IPS-18a (cell line): ENCODE measurements at regions not wholly inside any gene's neighbourhood (a gene's known extent, or its start where the extent isn't known, plus 50 kb on each side); places are given as distances from the start of the nearest gene placed in this dataset.

ENCODE experiments used
- H3K27ac ChIP-seq: one replicate; pipeline ENCODE4 v1.5.1; 2013; ENCODE audit warnings: low read length
- H3K27me3 ChIP-seq: one replicate; pipeline ENCODE4 v1.6.1; 2013; ENCODE audit warnings: mild to moderate bottlenecking, low read length; ENCODE audit not compliant: control insufficient read depth, insufficient read depth
- H3K36me3 ChIP-seq: one replicate; pipeline ENCODE4 v1.6.1; 2013; ENCODE audit warnings: low read depth, low read length; ENCODE audit not compliant: control insufficient read depth
- H3K4me1 ChIP-seq: one replicate; pipeline ENCODE4 v1.6.1; 2013; ENCODE audit warnings: low read depth, low read length; ENCODE audit not compliant: control insufficient read depth
- H3K4me3 ChIP-seq: one replicate; pipeline ENCODE4 v1.5.1; 2013; ENCODE audit warnings: low read length
- H3K9ac ChIP-seq: one replicate; pipeline ENCODE4 v1.6.1; 2013; ENCODE audit warnings: mild to moderate bottlenecking, low read length, moderate library complexity
- H3K9me3 ChIP-seq: one replicate; pipeline ENCODE4 v1.6.1; 2013; ENCODE audit warnings: low read depth, low read length; ENCODE audit not compliant: control insufficient read depth

DNA sequence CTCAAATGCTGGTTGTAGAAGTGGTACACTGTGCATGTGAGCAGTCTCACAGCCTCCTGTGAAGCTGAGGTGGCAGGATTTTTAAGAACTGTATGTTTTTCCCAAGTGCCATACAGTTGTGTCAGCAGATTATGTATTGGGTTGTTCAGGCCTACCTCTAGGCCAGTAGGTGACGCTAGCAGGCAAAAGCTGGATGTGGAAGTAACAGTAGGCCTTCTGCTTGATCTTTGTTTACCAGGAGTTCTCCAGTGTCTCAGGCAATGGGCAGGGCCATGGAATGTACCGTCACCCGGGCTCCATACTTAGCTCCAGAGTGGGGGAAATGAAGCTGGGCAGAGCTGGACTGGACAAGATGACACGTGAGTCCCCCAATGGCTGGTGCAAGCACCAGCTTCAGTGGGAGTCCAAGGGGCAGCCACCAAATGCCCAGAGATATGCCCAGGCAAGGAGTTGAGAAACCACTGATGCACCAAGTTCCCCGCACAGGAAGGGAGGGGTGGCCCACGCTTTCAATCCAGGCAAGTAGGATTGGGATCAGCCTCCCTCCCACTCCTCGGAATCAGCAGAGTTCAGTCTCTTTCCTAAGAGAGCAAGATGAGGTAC, 289.7 kb downstream of the HTR1B start:
- Histone ChIP-seq H3K27me3 (no peaks in the 10 kb centered on the region), H3K9ac (no peak overlapping the region)

DNA sequence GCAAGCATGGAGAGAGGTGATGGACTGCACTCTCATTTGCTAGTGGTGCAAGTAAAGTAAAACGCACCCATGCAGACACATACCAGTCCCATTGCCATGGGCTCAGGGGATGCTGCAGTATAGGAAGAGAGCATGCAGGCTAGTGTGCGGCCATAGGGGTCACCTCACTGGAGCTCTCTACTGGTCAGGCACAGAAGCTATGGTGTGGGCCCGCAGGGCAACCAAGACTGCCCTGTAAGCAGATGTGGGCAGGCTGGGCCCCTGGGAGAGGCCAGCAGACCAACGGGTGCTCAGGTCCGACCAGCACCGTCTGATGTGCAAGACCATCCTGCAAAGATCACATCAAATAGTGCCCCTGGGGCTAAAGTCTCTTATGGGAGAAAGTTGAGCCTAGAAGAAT, 290.7 kb downstream of the HTR1B start:
- Histone ChIP-seq H3K27me3 (no peaks in the 10 kb centered on the region), H3K9ac (no peak overlapping the region), H3K27ac (no peak overlapping the region), H3K9me3 (no peaks in the 10 kb centered on the region), H3K36me3 (no peaks in the 10 kb centered on the region), H3K4me3 (no peak overlapping the region), H3K4me1 (no peaks in the 10 kb centered on the region)

More for the DNA sequence above, 289.7 kb downstream of the HTR1B start:
- no peak overlapping the region for H3K27ac ChIP-seq
- no peak overlapping the region for H3K4me3 ChIP-seq
- no peaks in the 10 kb centered on the region for H3K9me3 ChIP-seq
- H3K36me3 ChIP-seq = no peaks in the 10 kb centered on the region
- H3K4me1 ChIP-seq = no peaks in the 10 kb centered on the region

DNA sequence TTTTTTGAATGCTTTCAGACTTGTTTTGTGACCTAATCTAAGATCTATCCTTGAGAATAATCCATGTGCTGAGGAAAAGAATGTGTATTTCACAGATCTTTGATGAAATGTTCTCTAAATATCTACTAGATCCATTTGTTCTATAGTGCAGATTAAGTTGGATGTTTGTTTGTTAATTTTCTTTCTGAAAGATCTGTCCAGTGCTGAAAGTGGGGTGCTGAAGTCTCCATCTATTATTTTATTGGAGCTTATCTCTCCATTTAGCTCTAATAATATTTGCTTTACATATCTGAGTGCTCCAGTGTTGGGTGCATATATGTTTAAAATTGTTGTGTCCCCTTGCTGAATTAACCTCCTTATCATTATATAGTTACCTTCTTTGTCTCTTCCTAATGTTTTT, 303.6 kb downstream of the HTR1B start:
- Histone ChIP-seq H3K27me3 (no peaks in the 10 kb centered on the region), H3K36me3 (no peaks in the 10 kb centered on the region), H3K9me3 (no peaks in the 10 kb centered on the region), H3K4me3 (no peak overlapping the region), H3K4me1 (no peaks in the 10 kb centered on the region), H3K9ac (no peak overlapping the region), H3K27ac (no peak overlapping the region)

DNA sequence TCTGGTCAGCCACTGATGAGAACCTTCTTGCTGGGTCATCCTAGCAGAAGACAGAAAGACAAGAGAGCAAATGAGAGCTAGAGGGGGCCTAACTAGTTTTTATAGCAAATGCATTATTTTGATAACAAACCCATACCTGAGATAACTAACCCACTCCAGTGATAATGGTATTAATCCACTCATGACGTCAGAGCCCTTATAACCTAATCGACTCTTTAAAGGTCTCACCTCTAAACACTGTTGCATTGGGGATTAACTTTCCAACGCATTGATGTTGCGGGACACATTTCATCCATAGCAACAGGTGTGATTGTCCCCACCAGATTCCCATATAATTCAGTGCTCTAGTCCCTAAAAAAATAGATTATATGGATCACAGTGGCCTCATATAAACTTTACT, 312.1 kb downstream of the HTR1B start:
- no peaks in the 10 kb centered on the region for H3K36me3 ChIP-seq
- no peak overlapping the region for H3K9ac ChIP-seq
- no peak overlapping the region for H3K27ac ChIP-seq
- H3K4me1 ChIP-seq = no peaks in the 10 kb centered on the region
- no peak overlapping the region for H3K4me3 ChIP-seq
- H3K9me3 ChIP-seq = no peaks in the 10 kb centered on the region
- no peaks in the 10 kb centered on the region for H3K27me3 ChIP-seq

DNA sequence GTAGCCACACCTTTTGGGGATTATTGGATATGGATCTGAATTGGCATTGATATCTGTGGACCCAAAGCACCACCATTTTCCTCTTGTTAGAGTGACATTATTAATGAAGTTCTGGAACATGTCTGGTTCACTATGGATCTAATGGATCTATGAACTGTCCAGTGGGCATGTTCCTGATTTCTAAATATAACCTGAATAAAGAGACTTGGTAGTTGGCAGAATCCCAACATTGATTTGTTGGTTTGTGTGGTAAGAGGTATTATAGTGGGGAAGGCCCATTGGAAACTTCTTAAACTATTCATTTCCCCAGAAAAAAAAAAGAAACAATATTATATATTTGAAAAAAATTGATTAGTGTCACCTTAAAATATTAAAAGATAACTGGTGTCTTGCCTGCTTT, 312.6 kb downstream of the HTR1B start:
- Histone ChIP-seq H3K4me1 (no peaks in the 10 kb centered on the region), H3K27ac (no peak overlapping the region), H3K36me3 (no peaks in the 10 kb centered on the region), H3K9ac (no peak overlapping the region), H3K4me3 (no peak overlapping the region), H3K27me3 (no peaks in the 10 kb centered on the region), H3K9me3 (no peaks in the 10 kb centered on the region)

DNA sequence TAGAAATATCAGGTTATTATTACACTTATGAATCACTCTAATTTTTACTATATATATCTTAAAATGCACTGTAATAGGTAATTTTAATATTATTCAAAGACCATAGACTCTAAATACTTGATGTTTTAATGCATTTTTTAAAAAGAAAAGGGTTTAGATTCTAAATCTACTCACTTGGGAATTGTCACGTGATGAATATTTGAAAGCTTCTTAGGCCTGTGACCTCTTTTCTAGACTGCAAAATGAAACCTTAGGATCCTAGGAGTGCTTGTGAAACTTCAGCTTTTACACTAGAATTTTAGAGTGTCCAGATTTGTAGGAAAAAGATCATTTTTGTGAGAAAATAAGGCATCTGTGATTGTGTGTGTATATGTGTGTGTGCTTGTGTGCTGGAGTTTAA, 318.0 kb downstream of the HTR1B start:
- Histone ChIP-seq H3K27me3 (no peaks in the 10 kb centered on the region), H3K4me1 (no peaks in the 10 kb centered on the region), H3K4me3 (no peak overlapping the region), H3K27ac (no peak overlapping the region), H3K9me3 (no peaks in the 10 kb centered on the region), H3K36me3 (no peaks in the 10 kb centered on the region), H3K9ac (no peak overlapping the region)

DNA sequence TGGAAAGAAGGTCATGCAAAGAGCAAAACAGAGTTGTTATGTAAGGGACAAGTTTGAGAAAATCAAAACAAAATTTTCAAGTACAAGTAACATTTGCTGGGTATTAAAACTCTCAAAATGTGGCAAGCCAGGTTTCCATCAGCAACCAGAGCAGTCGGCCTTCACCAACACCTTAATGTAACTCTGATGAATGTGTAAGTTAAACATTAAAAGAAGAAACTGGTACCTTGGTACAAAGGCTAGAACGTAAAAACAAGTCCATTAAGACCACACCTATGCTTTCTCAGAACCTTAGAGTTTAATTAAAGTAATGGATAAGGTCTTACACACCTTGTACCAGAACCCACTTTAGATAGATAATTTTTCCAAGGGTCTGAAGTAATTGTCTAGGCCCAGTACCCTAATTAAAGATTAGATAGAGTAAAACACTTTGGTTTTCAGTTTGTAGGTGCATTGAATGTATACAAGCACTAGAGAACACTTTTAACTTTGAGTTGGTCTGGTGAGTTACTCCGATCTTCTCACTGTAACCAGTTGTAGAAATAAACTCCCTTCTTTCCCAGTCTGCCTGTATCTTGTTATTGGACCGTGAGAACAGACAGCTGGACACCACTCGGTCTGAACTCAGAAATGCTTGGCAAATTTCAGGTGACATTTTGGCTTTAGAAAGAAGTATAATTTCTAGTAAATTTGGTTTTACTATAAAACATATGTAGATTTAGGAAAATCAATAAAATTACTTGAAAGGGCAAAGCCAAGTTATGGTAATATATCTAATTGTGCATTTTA, 319.4 kb downstream of the HTR1B start:
- no peak overlapping the region for H3K9ac ChIP-seq
- no peaks in the 10 kb centered on the region for H3K36me3 ChIP-seq
- no peaks in the 10 kb centered on the region for H3K27me3 ChIP-seq
- H3K4me3 ChIP-seq = no peak overlapping the region
- H3K4me1 ChIP-seq = no peaks in the 10 kb centered on the region
- H3K27ac ChIP-seq = no peak overlapping the region
- no peaks in the 10 kb centered on the region for H3K9me3 ChIP-seq

DNA sequence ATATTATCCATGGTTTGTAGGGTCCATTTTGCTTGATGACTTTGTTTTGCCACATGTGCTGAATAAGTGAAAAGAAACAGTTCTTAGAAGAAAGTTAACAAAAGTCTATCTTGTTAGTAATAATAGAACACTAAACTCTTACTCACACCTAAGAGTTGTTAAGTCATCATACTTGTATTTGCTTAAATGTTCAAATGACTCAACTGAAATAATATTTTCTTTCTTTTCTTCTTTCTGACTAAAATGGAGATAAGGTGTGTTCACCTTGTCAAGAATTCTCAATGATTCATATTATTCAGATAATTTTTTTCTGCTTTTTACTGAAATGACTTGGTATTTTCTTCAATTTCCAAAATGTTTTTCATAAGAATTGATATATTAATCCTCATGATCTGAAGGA, 327.2 kb downstream of the HTR1B start:
- Histone ChIP-seq H3K9ac (no peak overlapping the region), H3K4me3 (no peak overlapping the region), H3K27me3 (no peaks in the 10 kb centered on the region), H3K36me3 (no peaks in the 10 kb centered on the region), H3K27ac (no peak overlapping the region), H3K4me1 (no peaks in the 10 kb centered on the region), H3K9me3 (no peaks in the 10 kb centered on the region)

DNA sequence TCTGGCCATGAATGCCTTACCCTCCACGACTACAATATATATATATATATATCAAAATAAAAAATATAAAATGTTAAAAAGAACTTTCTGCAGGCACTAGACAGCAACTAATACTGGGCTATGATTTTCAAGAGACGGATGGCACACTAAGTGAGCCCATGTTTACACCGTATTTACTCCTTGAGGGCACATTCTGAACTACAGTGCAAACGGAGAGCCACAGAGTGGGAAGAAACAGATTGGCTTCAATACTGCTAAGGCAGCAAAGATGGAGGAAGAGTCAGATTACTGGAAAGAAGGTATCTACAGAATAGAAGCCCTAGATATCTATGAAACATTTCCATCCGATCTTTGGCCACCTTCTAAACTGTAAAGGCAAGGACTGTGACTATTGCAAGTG, 330.3 kb downstream of the HTR1B start:
- Histone ChIP-seq H3K9ac (no peak overlapping the region), H3K27me3 (no peaks in the 10 kb centered on the region), H3K4me1 (no peaks in the 10 kb centered on the region), H3K27ac (no peak overlapping the region), H3K9me3 (no peaks in the 10 kb centered on the region), H3K4me3 (no peak overlapping the region), H3K36me3 (no peaks in the 10 kb centered on the region)

DNA sequence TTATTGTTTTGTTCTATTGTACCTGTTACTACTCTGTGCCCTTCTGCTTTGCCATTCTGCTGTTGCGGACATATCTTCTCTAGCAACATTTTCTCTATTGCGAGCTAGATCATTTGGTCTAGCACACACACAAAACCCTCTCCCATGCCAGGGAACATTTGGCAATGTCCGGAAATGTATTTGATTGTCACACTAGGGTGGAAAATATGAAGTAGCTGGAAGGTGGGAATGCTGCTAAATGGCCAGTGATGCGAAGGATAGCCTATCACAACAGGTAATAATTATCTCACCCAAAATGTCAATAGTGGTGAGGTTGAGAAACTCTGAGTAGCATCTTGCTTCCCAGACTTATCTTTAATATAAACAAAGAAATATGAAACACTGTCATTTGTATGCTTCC, 331.9 kb downstream of the HTR1B start:
- Histone ChIP-seq H3K9me3 (no peaks in the 10 kb centered on the region), H3K4me1 (no peaks in the 10 kb centered on the region), H3K9ac (no peak overlapping the region), H3K36me3 (no peaks in the 10 kb centered on the region), H3K27me3 (no peaks in the 10 kb centered on the region), H3K27ac (no peak overlapping the region), H3K4me3 (no peak overlapping the region)

DNA sequence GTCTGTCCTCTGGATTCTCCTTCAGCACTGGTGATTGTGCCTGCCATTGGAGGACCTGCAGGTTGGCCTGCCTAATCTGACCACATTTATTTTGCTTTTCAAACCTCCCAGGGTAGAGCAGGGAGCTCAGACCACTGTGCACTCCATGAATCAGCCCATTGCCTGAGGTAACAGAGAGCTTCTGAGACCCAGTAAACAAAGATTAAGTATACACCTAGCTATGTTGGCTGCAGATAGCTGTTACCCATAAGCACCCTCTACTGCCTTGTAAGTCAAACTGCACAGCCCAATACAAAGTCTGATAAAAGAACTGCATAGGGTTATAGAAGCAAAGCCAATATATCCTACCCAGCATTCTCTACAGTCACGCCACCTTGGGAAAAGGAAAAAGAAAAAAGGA, 338.7 kb downstream of the HTR1B start:
- Histone ChIP-seq H3K27me3 (no peaks in the 10 kb centered on the region), H3K4me3 (no peak overlapping the region), H3K27ac (no peak overlapping the region), H3K4me1 (no peaks in the 10 kb centered on the region), H3K9ac (no peak overlapping the region), H3K9me3 (peaks cover 3% of the 10 kb centered on the region), H3K36me3 (no peaks in the 10 kb centered on the region)

DNA sequence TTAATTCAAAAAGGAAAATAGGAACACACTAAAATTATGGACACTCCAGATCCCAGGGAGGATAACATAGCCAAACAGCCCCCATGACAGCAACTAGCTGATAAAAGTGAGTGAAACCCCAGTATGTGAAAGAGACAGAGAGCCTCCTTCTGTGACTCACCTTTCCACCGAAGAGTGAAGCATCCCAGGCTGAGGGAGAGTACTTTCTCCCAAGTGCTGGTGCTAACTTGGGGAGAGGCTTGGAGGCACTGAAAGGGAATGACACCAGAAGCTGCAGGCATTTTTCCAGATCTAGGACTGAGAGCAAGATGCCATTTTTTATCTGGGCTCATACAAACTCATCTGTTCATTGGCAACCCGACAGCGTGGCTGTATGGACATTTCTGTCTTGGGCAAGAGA, 339.8 kb downstream of the HTR1B start:
- peaks cover 3% of the 10 kb centered on the region for H3K9me3 ChIP-seq
- H3K4me3 ChIP-seq = no peak overlapping the region
- no peaks in the 10 kb centered on the region for H3K36me3 ChIP-seq

More for the DNA sequence above, 339.8 kb downstream of the HTR1B start:
- no peak overlapping the region for H3K9ac ChIP-seq
- no peak overlapping the region for H3K27ac ChIP-seq
- H3K4me1 ChIP-seq = no peaks in the 10 kb centered on the region
- H3K27me3 ChIP-seq = no peaks in the 10 kb centered on the region
